GM12878 (cell line): ENCODE measurements at regions not wholly inside any gene's neighbourhood (a gene's known extent, or its start where the extent isn't known, plus 50 kb on each side); places are given as distances from the start of the nearest gene placed in this dataset.

ENCODE experiments used
- ASH2L ChIP-seq: fragments of 300-600, 200-600 bp; sonication (generic); IDR thresholded peaks from 2 replicates; pipeline ENCODE4 v1.6.1; 2017; ENCODE audit warnings: low read depth, mild to moderate bottlenecking, borderline replicate concordance
- EZH2 ChIP-seq: IDR thresholded peaks from 2 replicates; pipeline ENCODE4 v1.6.1; 2012; ENCODE audit warnings: low read depth, mild to moderate bottlenecking, control low read depth, inconsistent platforms, low read length, borderline replicate concordance; ENCODE audit not compliant: control insufficient read depth
- HDGF ChIP-seq: fragments of 450-650 bp; IDR thresholded peaks from 2 replicates; pipeline ENCODE4 v1.6.1; 2016; ENCODE audit warnings: antibody characterized with exemption
- NRF1 ChIP-seq: conservative IDR thresholded peaks from 2 replicates; pipeline ENCODE4 v1.6.1; 2011; ENCODE audit warnings: mild to moderate bottlenecking, low read depth, low read length, improper control_type of control experiment
- POLR2A ChIP-seq: IDR thresholded peaks from 2 replicates; pipeline ENCODE4 v1.6.1; 2011; ENCODE audit warnings: low read depth, mild to moderate bottlenecking, low read length
- POLR2AphosphoS5 ChIP-seq: IDR thresholded peaks from 2 replicates; pipeline ENCODE4 v1.6.1; 2011; ENCODE audit warnings: mild to moderate bottlenecking, low read length, inconsistent platforms
- RELA ChIP-seq: fragments of 450-650 bp; IDR thresholded peaks from 2 replicates; pipeline ENCODE4 v1.8.0; 2014; ENCODE audit warnings: borderline replicate concordance; ENCODE audit not compliant: partially characterized antibody
- TARDBP ChIP-seq: IDR thresholded peaks from 2 replicates; pipeline ENCODE4 v1.6.1; 2016; ENCODE audit warnings: borderline replicate concordance
- TCF3 ChIP-seq: IDR thresholded peaks from 2 replicates; pipeline ENCODE4 v1.6.1; 2012; ENCODE audit warnings: low read depth, mild to moderate bottlenecking, low read length, borderline replicate concordance; ENCODE audit not compliant: insufficient read depth
- YY1 ChIP-seq: IDR thresholded peaks from 2 replicates; pipeline ENCODE4 v1.6.1; 2011; ENCODE audit warnings: low read depth, mild to moderate bottlenecking, low read length
- ZNF384 ChIP-seq: IDR thresholded peaks from 2 replicates; pipeline ENCODE4 v1.6.1; 2012; ENCODE audit warnings: low read depth, mild to moderate bottlenecking, low read length, improper control_type of control experiment, borderline replicate concordance
- TF ChIP-seq, protein P1 (sequence below): fragments of 450-650 bp; IDR thresholded peaks from 2 replicates; pipeline ENCODE4 v1.6.1; 2018; ENCODE audit warnings: mild to moderate bottlenecking, low read depth, moderate library complexity; ENCODE audit not compliant: partially characterized antibody
- TF ChIP-seq, protein P2 (sequence below), 3 experiments: IDR thresholded peaks in 2 of 3; conservative IDR thresholded peaks in 1 of 3; 2 replicates each; pipeline ENCODE4 v1.5.1; 2011; ENCODE audit warnings: low read depth in 3 of 3, low read length in 3 of 3, mild to moderate bottlenecking in 3 of 3, control low read depth in 2 of 3, moderate library complexity in 2 of 3, inconsistent platforms in 1 of 3, mixed read lengths in 1 of 3; ENCODE audit not compliant: control insufficient read depth in 2 of 3, insufficient read depth in 1 of 3; ENCODE audit errors: extremely low read depth in 1 of 3
- TF ChIP-seq, protein P3 (sequence below): IDR thresholded peaks from 2 replicates; pipeline ENCODE4 v1.6.1; 2012; ENCODE audit warnings: improper control_type of control experiment, low read depth, low read length; ENCODE audit not compliant: insufficient replicate concordance

DNA sequence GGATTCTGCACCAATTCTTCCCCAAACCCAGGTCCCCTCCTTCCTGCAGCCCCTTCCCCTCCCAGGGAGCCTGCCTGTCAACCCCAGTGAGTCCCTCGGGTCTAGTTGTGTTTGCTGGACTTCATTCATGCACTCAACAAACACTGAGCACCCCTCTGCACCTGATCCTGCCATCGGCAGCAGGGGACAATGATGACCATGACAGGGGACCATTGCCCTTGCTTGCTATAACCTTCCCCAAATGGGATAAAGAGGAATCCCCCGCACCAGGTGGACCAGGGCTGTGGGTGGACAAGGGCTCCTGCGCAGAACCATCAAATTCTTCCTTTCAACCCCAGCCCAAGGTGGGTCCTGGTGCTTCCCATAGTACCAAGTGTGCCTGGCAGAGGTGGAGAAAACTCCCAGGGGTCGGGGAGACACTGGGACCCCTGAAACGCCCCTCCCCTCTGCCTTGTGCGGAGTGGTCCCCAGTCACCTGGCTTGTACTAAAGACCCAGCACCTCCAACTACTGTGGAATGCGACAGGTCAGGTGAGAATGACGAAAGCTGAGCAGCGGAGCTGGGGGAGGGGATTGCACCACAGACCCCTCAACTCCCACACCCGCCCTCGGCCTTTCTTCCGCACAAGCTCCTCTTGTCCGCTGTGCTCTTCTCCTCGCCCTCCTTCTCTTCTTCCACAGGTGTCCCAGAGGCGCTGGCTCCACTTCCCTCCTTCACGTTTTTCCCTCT, 119.9 kb upstream of the ZNF217 start:
- TF ChIP-seq HDGF (no peak), RELA (no peak), ZNF384 (no peak), TCF3 (no peak), ASH2L (no peak), YY1 (no peak), EZH2 (no peak), POLR2AphosphoS5 (no peak), NRF1 (no peak), POLR2A (no peak), TARDBP (no peak)
- TF ChIP-seq, protein P1, sequence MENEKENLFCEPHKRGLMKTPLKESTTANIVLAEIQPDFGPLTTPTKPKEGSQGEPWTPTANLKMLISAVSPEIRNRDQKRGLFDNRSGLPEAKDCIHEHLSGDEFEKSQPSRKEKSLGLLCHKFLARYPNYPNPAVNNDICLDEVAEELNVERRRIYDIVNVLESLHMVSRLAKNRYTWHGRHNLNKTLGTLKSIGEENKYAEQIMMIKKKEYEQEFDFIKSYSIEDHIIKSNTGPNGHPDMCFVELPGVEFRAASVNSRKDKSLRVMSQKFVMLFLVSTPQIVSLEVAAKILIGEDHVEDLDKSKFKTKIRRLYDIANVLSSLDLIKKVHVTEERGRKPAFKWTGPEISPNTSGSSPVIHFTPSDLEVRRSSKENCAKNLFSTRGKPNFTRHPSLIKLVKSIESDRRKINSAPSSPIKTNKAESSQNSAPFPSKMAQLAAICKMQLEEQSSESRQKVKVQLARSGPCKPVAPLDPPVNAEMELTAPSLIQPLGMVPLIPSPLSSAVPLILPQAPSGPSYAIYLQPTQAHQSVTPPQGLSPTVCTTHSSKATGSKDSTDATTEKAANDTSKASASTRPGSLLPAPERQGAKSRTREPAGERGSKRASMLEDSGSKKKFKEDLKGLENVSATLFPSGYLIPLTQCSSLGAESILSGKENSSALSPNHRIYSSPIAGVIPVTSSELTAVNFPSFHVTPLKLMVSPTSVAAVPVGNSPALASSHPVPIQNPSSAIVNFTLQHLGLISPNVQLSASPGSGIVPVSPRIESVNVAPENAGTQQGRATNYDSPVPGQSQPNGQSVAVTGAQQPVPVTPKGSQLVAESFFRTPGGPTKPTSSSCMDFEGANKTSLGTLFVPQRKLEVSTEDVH = no peak
- TF ChIP-seq, protein P2, sequence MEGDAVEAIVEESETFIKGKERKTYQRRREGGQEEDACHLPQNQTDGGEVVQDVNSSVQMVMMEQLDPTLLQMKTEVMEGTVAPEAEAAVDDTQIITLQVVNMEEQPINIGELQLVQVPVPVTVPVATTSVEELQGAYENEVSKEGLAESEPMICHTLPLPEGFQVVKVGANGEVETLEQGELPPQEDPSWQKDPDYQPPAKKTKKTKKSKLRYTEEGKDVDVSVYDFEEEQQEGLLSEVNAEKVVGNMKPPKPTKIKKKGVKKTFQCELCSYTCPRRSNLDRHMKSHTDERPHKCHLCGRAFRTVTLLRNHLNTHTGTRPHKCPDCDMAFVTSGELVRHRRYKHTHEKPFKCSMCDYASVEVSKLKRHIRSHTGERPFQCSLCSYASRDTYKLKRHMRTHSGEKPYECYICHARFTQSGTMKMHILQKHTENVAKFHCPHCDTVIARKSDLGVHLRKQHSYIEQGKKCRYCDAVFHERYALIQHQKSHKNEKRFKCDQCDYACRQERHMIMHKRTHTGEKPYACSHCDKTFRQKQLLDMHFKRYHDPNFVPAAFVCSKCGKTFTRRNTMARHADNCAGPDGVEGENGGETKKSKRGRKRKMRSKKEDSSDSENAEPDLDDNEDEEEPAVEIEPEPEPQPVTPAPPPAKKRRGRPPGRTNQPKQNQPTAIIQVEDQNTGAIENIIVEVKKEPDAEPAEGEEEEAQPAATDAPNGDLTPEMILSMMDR (IDR thresholded peaks at IDR 0.05 in 2 of 3, conservative IDR thresholded peaks at IDR 0.05 in 1 of 3; ENCODE audit: control insufficient read depth in 2 of 3, extremely low read depth in 1 of 3, insufficient read depth in 1 of 3, low read depth in 3 of 3, low read length in 3 of 3) = 0 out of 6 replicates have a peak, but pooled peaks of 1 of the 3 experiments have one; percentile 5
- TF ChIP-seq, protein P3, sequence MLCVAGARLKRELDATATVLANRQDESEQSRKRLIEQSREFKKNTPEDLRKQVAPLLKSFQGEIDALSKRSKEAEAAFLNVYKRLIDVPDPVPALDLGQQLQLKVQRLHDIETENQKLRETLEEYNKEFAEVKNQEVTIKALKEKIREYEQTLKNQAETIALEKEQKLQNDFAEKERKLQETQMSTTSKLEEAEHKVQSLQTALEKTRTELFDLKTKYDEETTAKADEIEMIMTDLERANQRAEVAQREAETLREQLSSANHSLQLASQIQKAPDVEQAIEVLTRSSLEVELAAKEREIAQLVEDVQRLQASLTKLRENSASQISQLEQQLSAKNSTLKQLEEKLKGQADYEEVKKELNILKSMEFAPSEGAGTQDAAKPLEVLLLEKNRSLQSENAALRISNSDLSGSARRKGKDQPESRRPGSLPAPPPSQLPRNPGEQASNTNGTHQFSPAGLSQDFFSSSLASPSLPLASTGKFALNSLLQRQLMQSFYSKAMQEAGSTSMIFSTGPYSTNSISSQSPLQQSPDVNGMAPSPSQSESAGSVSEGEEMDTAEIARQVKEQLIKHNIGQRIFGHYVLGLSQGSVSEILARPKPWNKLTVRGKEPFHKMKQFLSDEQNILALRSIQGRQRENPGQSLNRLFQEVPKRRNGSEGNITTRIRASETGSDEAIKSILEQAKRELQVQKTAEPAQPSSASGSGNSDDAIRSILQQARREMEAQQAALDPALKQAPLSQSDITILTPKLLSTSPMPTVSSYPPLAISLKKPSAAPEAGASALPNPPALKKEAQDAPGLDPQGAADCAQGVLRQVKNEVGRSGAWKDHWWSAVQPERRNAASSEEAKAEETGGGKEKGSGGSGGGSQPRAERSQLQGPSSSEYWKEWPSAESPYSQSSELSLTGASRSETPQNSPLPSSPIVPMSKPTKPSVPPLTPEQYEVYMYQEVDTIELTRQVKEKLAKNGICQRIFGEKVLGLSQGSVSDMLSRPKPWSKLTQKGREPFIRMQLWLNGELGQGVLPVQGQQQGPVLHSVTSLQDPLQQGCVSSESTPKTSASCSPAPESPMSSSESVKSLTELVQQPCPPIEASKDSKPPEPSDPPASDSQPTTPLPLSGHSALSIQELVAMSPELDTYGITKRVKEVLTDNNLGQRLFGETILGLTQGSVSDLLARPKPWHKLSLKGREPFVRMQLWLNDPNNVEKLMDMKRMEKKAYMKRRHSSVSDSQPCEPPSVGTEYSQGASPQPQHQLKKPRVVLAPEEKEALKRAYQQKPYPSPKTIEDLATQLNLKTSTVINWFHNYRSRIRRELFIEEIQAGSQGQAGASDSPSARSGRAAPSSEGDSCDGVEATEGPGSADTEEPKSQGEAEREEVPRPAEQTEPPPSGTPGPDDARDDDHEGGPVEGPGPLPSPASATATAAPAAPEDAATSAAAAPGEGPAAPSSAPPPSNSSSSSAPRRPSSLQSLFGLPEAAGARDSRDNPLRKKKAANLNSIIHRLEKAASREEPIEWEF = no peak
